K562 (cell line): ENCODE measurements at regions not wholly inside any gene's neighbourhood (a gene's known extent, or its start where the extent isn't known, plus 50 kb on each side); places are given as distances from the start of the nearest gene placed in this dataset.

Experiments
- ATAC-seq: fragments of 200-7000 bp; cut with Tn5 transposase; 3 replicates; pipeline ENCODE4 v1.9.1; 2020; ENCODE audit warnings: moderate library complexity
- BruUV-seq: library from RNA; stranded (reverse); fragments of 400-500 nt; replicated peaks from 2 replicates; lab custom pipeline; 2021; lab: Mats Ljungman, UMichigan
- CTCF ChIA-PET: fragments of 300-600 bp; formaldehyde crosslinking; extraction: SDS; loops from one replicate; lab custom pipeline; 2021; ENCODE audit warnings: low intra/inter-chr PET ratio; lab: Yijun Ruan, JAX
- POLR2A ChIA-PET: fragments of 300-600, 350-650 bp; sonication (Branson Sonifier 250); formaldehyde crosslinking; extraction: SDS; loops from one replicate; lab custom pipeline; 2021; ENCODE audit warnings: antibody characterized with exemption, inconsistent platforms; lab: Yijun Ruan, JAX
- DNase-seq, 4 experiments: peaks; one replicate each; pipeline versions ENCODE4 v3.0.0 to v3.0.0-alpha.2; 2011 to 2018; ENCODE audit warnings: low spot score in 3 of 4, mixed read lengths in 3 of 4; ENCODE audit errors: extremely low read depth in 1 of 4
- FAIRE-seq: peaks from 2 replicates; lab custom pipeline; 2011; peaks lifted over from hg19 to GRCh38; lab: Jason Lieb, UNC
- H2AFZ ChIP-seq: 2 replicates; pipeline ENCODE4 v1.6.0; 2011; ENCODE audit warnings: low read depth, low read length, control low read depth, inconsistent platforms
- H3K27ac ChIP-seq: fragments of 200-600 bp; 3 replicates; pipeline ENCODE4 v1.8.0; 2011; ENCODE audit warnings: low read depth, mild to moderate bottlenecking, control low read depth, inconsistent platforms, low read length, moderate library complexity, mixed read lengths; ENCODE audit errors: extremely low read depth
- H3K27me3 ChIP-seq, 2 experiments: fragments of 300-600 bp in 1 of 2; 2 replicates in 1 of 2; 3 replicates in 1 of 2; pipeline versions ENCODE4 v1.6.0 to v1.8.0; 2011; ENCODE audit warnings: inconsistent platforms in 2 of 2, low read length in 2 of 2, mild to moderate bottlenecking in 1 of 2, mixed read lengths in 1 of 2, moderate library complexity in 1 of 2; ENCODE audit not compliant: control insufficient read depth in 2 of 2, insufficient read depth in 2 of 2
- H3K36me3 ChIP-seq: fragments of 300-600 bp; 3 replicates; pipeline ENCODE4 v1.8.0; 2011; ENCODE audit warnings: mild to moderate bottlenecking, low read length, inconsistent platforms; ENCODE audit not compliant: control insufficient read depth, insufficient read depth
- H3K4me1 ChIP-seq, 2 experiments: fragments of 200-600 bp in 1 of 2; replicated peaks in 1 of 2; 2 replicates in 1 of 2; 3 replicates in 1 of 2; pipeline versions ENCODE4 v1.5.1 to v1.8.0; 2011; ENCODE audit warnings: inconsistent platforms in 2 of 2, low read length in 2 of 2, mild to moderate bottlenecking in 1 of 2, mixed read lengths in 1 of 2, moderate library complexity in 1 of 2; ENCODE audit not compliant: control insufficient read depth in 2 of 2, insufficient read depth in 2 of 2
- H3K4me2 ChIP-seq: 2 replicates; pipeline ENCODE4 v1.6.1; 2011; ENCODE audit warnings: low read length, control low read depth, inconsistent platforms, mixed read lengths; ENCODE audit not compliant: insufficient read depth
- H3K4me3 ChIP-seq: fragments of 200-600 bp; sonication (generic), shearing (Covaris generic); 2 replicates; pipeline ENCODE4 v1.5.1; 2016; ENCODE audit warnings: control low read depth, inconsistent platforms
- H3K79me2 ChIP-seq: fragments of 200-600 bp; 3 replicates; pipeline ENCODE4 v1.8.0; 2011; ENCODE audit warnings: low read length, inconsistent platforms; ENCODE audit not compliant: control insufficient read depth, insufficient read depth
- H3K9ac ChIP-seq, 2 experiments: 2 replicates each; pipeline versions ENCODE4 v1.6.0 to v1.6.1; 2011; ENCODE audit warnings: low read depth in 2 of 2, low read length in 2 of 2, control low read depth in 1 of 2, inconsistent platforms in 1 of 2, mild to moderate bottlenecking in 1 of 2, mixed read lengths in 1 of 2; ENCODE audit not compliant: insufficient read depth in 1 of 2
- H3K9me1 ChIP-seq: one replicate; pipeline ENCODE4 v1.6.0; 2011; ENCODE audit warnings: inconsistent platforms, mild to moderate bottlenecking, low read length, moderate library complexity; ENCODE audit not compliant: control insufficient read depth, insufficient read depth
- H3K9me3 ChIP-seq: replicated peaks from 2 replicates; pipeline ENCODE4 v1.5.1; 2011; ENCODE audit warnings: low read depth, low read length, inconsistent platforms; ENCODE audit not compliant: control insufficient read depth, insufficient read depth
- H4K20me1 ChIP-seq: replicated peaks from 2 replicates; pipeline ENCODE4 v1.6.1; 2011; ENCODE audit warnings: low read length, inconsistent platforms, mixed read lengths; ENCODE audit not compliant: control insufficient read depth, insufficient read depth
- E2F6 ChIP-seq, 2 experiments: IDR thresholded peaks; 2 replicates each; pipeline ENCODE4 v1.6.1; 2011; ENCODE audit warnings: borderline replicate concordance in 1 of 2, control low read depth in 1 of 2, low read depth in 1 of 2, low read length in 1 of 2, mild to moderate bottlenecking in 1 of 2, mixed read lengths in 1 of 2, moderate library complexity in 1 of 2; ENCODE audit not compliant: insufficient read depth in 1 of 2, insufficient read length in 1 of 2, poor library complexity in 1 of 2, severe bottlenecking in 1 of 2; ENCODE audit errors: extremely low read depth in 1 of 2
- EP300 ChIP-seq: IDR thresholded peaks from 2 replicates; pipeline ENCODE4 v1.6.1; 2012; ENCODE audit warnings: low read length, improper control_type of control experiment
- FOSL1 ChIP-seq: fragments of 200-800 bp; sonication (Bioruptor generic); conservative IDR thresholded peaks from 2 replicates; pipeline ENCODE4 v1.6.1; 2016; ENCODE audit warnings: missing genetic modification characterization, missing compliant biosample characterization
- FOXJ2 ChIP-seq: fragments of 200-800 bp; sonication (Bioruptor generic); IDR thresholded peaks from 2 replicates; pipeline ENCODE4 v1.6.1; 2016; ENCODE audit warnings: missing genetic modification characterization, missing compliant biosample characterization
- JUN ChIP-seq, 2 experiments: sonication (generic) in 1 of 2; formaldehyde crosslinking in 1 of 2; IDR thresholded peaks; 2 replicates each; pipeline versions ENCODE4 v1.6.1 to v1.8.0; 2012 to 2022; ENCODE audit warnings: borderline replicate concordance in 2 of 2, mild to moderate bottlenecking in 2 of 2, improper control_type of control experiment in 1 of 2, low read depth in 1 of 2, low read length in 1 of 2, missing genetic modification reagents in 1 of 2
- KDM2B ChIP-seq: fragments of 250-450 bp; sonication (Bioruptor Pico); IDR thresholded peaks from 2 replicates; pipeline ENCODE4 v1.8.0; 2021; ENCODE audit warnings: mild to moderate bottlenecking, moderate library complexity
- SMARCC2 ChIP-seq: fragments of 450-650 bp; IDR thresholded peaks from 2 replicates; pipeline ENCODE4 v1.6.1; 2017; ENCODE audit warnings: antibody characterized with exemption, moderate library complexity, mild to moderate bottlenecking, low read depth
- STAT5A ChIP-seq: IDR thresholded peaks from 2 replicates; pipeline ENCODE4 v1.6.1; 2012; ENCODE audit warnings: low read length, inconsistent platforms, borderline replicate concordance
- TAF7 ChIP-seq: fragments of 450-650 bp; IDR thresholded peaks from 2 replicates; pipeline ENCODE4 v1.6.1; 2016; ENCODE audit warnings: missing genetic modification characterization, missing compliant biosample characterization
- TCF3 ChIP-seq: sonication (generic); formaldehyde crosslinking; IDR thresholded peaks from 2 replicates; pipeline ENCODE4 v1.4.0; 2020; ENCODE audit warnings: mild to moderate bottlenecking, missing genetic modification reagents
- THRB ChIP-seq: fragments of 450-650 bp; formaldehyde crosslinking; conservative IDR thresholded peaks from 2 replicates; pipeline ENCODE4 v1.4.0; 2022; ENCODE audit warnings: mild to moderate bottlenecking, missing genetic modification characterization
- TOE1 ChIP-seq, 2 experiments: fragments of 450-650 bp in 1 of 2; sonication (generic) in 1 of 2; formaldehyde crosslinking in 1 of 2; IDR thresholded peaks; 2 replicates each; pipeline versions ENCODE4 v1.7.1 to v1.8.0; 2016 to 2022; ENCODE audit warnings: borderline replicate concordance in 2 of 2, mild to moderate bottlenecking in 2 of 2, antibody characterized with exemption in 1 of 2, inconsistent platforms in 1 of 2, low read depth in 1 of 2, missing genetic modification reagents in 1 of 2, moderate library complexity in 1 of 2
- ZZZ3 ChIP-seq: fragments of 450-650 bp; IDR thresholded peaks from 2 replicates; pipeline ENCODE4 v1.6.1; 2016; ENCODE audit warnings: antibody characterized with exemption, mild to moderate bottlenecking, moderate library complexity
- WGBS: fragments of 100-300 bp; shearing (Covaris generic); methylation state at CpG from one replicate; pipeline ENCODE4 v1.1.6; 2016; ENCODE audit warnings: low coverage, mixed read lengths; ENCODE audit not compliant: insufficient coverage; ENCODE audit errors: missing lambda C conversion rate; 5-methylcytosine and 5-hydroxymethylcytosine counted together
- in situ Hi-C: fragments of 300-500 bp; cut with MboI; formaldehyde crosslinking; loops from 4 replicates; pipeline ENCODE4 v1.15.0; 2018; ENCODE audit warnings: inconsistent platforms, mixed read lengths
- intact Hi-C: fragments of 100-400 bp; cut with micrococcal nuclease; formaldehyde crosslinking; loops from 2 replicates; pipeline ENCODE4 v1.14.2; 2022

GRCh38 chr3:101936419-101937356 is 87.4 kb downstream of the NFKBIZ start:
- intact Hi-C loops (no loop called here), in situ Hi-C loops (no loop called here)
- H2AFZ ChIP-seq: no peak overlapping the region; the same call in 1 of the 2 replicates
- no peak for DNase-seq
- peaks cover 0 to 30% of the 10 kb centered on the region in 2 experiments; a peak in 4 of 5 replicates for H3K4me1 ChIP-seq
- H3K27ac ChIP-seq: peak overlapping the region; percentile 7; the same call in 1 of the 3 replicates
- H3K4me3 ChIP-seq: no peak overlapping the region
- H3K9me1 ChIP-seq: no peaks in the 10 kb centered on the region
- no peaks in the 10 kb centered on the region for H3K27me3 ChIP-seq
- 41% methylated on average over 9 of the region's 10 CpGs for WGBS
- peak; percentile 31; the same call in 2 of the 3 replicates for ATAC-seq
- ChIA-PET POLR2A (interaction anchor here (0.7 to 1.7 kb wide), 3 partner anchors 15 to 33 kb away, joined by 3 read pairs; no protein-coding TSS in a partner anchor), CTCF (no interaction called here)
- H3K4me2 ChIP-seq: no peak overlapping the region
- H3K9ac ChIP-seq: no peak overlapping the region
- BruUV-seq: no TSS peak
- H3K9me3 ChIP-seq: no peaks in the 10 kb centered on the region
- no peaks in the 10 kb centered on the region for H3K36me3 ChIP-seq
- no peak for FAIRE-seq
- H3K79me2 ChIP-seq: no peaks in the 10 kb centered on the region
- no peaks in the 10 kb centered on the region for H4K20me1 ChIP-seq
- TF ChIP-seq JUN (IDR thresholded peaks at IDR 0.05; ENCODE audit: borderline replicate concordance, low read depth, low read length) (0 out of 2 replicates have a peak, but pooled peaks have one; percentile 56), JUN (CRISPR knock-in tag; IDR thresholded peaks at IDR 0.05; ENCODE audit: borderline replicate concordance) (no peak), TOE1 (IDR thresholded peaks at IDR 0.05; ENCODE audit: borderline replicate concordance) (no peak), TOE1 (CRISPR knock-in tag; IDR thresholded peaks at IDR 0.05; ENCODE audit: borderline replicate concordance, low read depth) (no peak), TCF3 (no peak), KDM2B (CRISPR knock-in tag) (no peak), EP300 (0 out of 2 replicates have a peak, but pooled peaks have one; percentile 31), E2F6 (IDR thresholded peaks at IDR 0.05; ENCODE audit: borderline replicate concordance in 1 of 2, extremely low read depth in 1 of 2, insufficient read depth in 1 of 2, insufficient read length in 1 of 2, low read depth in 1 of 2, low read length in 1 of 2, poor library complexity in 1 of 2, severe bottlenecking in 1 of 2) (no peak), SMARCC2 (no peak), FOXJ2 (tag) (no peak), STAT5A (no peak), THRB (CRISPR knock-in tag) (no peak), TAF7 (tag) (0 out of 2 replicates have a peak, but pooled peaks have one; percentile 6), ZZZ3 (no peak), FOSL1 (tag) (peak; percentile 91)
